GM10266 (cell line): ENCODE measurements at regions not wholly inside any gene's neighbourhood (a gene's known extent, or its start where the extent isn't known, plus 50 kb on each side); places are given as distances from the start of the nearest gene placed in this dataset.
"Not testable (repeated sequence)": the region's sequence is repeated elsewhere in the genome, so short reads cannot be mapped to it uniquely, and the experiment has no call there.

Source experiments
- DNase-seq: peaks from one replicate; pipeline ENCODE4 v3.0.0; 2012; ENCODE audit errors: extremely low spot score
- CTCF ChIP-seq: IDR thresholded peaks from 2 replicates; pipeline ENCODE4 v1.5.1; 2012; ENCODE audit warnings: mild to moderate bottlenecking, low read depth; ENCODE audit not compliant: control insufficient read depth, insufficient read depth; ENCODE audit errors: missing control alignments

DNA sequence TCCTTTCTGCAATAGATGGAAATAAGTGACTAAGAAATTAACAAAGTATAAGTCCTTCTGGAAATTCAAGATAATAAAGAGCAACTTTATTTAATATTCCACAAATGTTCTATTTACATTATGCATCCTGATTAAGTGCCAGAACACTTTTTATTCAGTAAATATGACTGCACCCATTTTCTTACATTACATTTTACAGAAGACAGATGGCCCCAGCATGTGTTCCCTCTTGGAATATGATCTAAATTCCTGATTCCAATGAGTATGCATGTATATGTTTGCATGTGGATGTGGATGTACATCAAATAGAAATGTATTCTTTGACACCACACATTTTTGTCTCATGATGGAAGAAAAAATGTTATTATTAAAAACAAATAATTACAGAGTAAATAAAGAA lies 628.7 kb upstream of the SEMA3D start:
- DNase-seq, result no peak
- TF ChIP-seq CTCF, result no peak

DNA sequence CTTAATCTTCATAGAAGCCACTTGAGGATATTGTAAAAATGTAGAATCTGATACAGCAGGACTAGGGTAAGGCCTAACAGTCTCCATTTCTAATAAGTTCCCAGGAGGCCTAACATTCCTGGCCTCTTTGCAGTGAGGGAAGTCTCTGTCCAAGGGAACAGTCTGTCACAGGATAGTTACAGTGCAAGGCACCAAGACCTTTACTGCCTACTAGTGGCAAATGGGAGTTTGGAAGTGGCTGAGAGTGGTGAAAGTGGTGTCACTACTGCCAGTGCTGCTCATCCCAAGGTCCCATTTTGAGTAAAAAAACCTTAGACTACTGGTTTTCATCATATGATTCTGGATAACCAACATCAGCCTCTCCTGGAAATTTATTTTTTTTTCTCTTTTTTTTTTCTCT lies 619.5 kb upstream of the SEMA3D start:
- no peak for DNase-seq
- no peak for TF ChIP-seq CTCF

DNA sequence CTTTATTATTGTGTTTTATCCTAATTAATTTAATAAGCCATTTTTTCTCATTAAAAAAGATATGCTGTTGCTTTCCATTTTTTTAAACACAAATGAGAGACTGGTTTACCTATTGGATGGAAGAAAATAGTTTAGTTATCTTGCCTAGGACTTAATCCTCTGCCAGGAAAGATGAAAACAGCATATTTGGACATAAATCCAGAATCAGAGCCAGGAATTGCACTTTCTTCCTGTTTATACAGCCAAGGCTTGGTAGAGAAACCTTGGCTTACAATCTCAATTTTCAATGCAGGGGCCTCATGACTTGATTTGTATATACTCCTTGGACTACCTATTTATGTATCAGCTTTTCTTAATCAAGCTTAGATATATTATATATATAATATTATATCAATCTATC lies 618.8 kb upstream of the SEMA3D start:
- DNase-seq, result no peak
- no peak for TF ChIP-seq CTCF

- TF ChIP-seq CTCF, result no peak
- no peak for DNase-seq
Measured at GRCh38 chr7:85805249-85805648, 618.4 kb upstream of the SEMA3D start.

DNA sequence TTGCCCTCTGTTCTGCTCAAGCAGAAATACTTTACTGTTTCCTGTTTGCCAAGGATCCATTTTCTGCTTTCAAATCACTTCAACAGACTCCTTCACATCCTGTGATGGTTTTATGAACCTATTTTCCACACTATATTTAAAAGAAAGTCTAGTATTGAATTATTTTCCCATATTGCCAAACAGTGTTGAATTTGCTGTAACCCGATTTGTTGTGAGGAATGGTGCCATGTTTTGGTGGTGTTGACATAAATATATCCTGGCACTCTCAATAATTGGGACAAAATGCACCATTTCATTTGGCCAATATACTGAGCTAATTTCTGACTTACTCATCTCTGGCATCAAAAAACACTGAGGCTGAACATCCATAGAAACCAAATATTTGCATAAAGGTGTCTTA lies 615.4 kb upstream of the SEMA3D start:
- DNase-seq, result no peak
- TF ChIP-seq CTCF, result no peak

DNA sequence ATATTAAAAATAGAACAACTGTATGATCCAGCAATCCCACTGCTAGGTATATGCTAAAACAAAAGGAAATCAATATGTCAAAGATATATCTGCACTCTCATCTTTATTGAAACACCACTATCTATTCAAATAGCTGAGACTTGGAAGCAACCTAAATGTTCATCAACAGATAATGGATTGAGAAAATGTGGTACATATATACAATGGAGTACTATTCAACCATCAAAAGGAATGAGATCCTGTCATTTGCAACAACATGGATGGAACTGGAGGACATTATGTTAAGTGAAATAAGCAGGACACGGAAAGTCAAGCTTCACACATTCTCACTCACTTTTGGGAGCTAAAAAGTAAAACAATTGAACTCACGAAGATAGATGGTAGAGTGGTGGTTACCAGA lies 610.1 kb upstream of the SEMA3D start:
- no peak for TF ChIP-seq CTCF
- DNase-seq, result no peak

- not testable (repeated sequence) for DNase-seq
Measured at GRCh38 chr7:85791098-85791497, 604.2 kb upstream of the SEMA3D start.

DNA sequence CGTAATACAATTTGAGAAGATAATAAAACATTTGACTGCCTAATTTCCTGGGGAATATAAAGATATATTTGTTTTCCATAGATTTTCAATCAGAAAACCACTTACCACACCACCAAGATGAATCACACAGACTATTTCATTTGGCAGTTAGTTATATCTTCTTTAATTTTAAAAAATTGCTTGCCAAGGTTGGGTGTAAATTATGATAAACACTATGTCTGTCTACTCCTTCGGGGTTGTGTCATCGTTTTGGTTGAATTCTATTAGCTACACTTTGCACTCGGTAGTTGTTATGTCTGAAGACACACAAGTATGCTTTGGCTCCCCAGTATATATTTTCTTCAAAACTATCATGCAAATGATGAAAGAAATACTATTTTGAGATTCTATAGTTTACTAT lies 594.8 kb upstream of the SEMA3D start:
- no peak for TF ChIP-seq CTCF
- DNase-seq, result no peak
